ENCODE measurements at regions not wholly inside any gene's neighbourhood (a gene's known extent, or its start where the extent isn't known, plus 50 kb on each side); places are given as distances from the start of the nearest gene placed in this dataset.

GRCh38 chr11:27187075-27187847 is 146.6 kb downstream of the BBOX1 start:
- TF ChIP-seq NFE2L2 (conservative IDR thresholded peaks at IDR 0.05; ENCODE audit: low read length) (no peak), EHMT2 (IDR thresholded peaks at IDR 0.05; ENCODE audit: low read depth) (no peak), KDM5A (IDR thresholded peaks at IDR 0.05) (no peak)
